ENCODE measurements at regions not wholly inside any gene's neighbourhood (a gene's known extent, or its start where the extent isn't known, plus 50 kb on each side); places are given as distances from the start of the nearest gene placed in this dataset.

GRCh38 chr10:61263518-61263917 is 189.7 kb downstream of the TMEM26 start:
- Histone ChIP-seq H2BK5ac (ENCODE audit: low read depth, low read length, poor library complexity, severe bottlenecking) (no peak overlapping the region), H3K23ac (ENCODE audit: low read depth, low read length) (0 out of 2 replicates have a peak overlapping the region, but pooled peaks have one; percentile 45), H3K18ac (ENCODE audit: low read depth, low read length) (no peak overlapping the region), H2AK9ac (replicated peaks; ENCODE audit: low read depth, low read length, poor library complexity) (no peak overlapping the region), H3K9me1 (ENCODE audit: insufficient read depth, low read length) (no peaks in the 10 kb centered on the region), H2BK120ac (ENCODE audit: low read depth, low read length) (peak overlapping the region; percentile 32; the same call in 1 of the 2 replicates), H3K4me3 (ENCODE audit: insufficient read depth, low read depth, low read length) (no peak overlapping the region), H3K79me1 (ENCODE audit: low read depth in 1 of 2, low read length in 2 of 2) (no peaks in the 10 kb centered on the region), H3K27ac (ENCODE audit: insufficient read depth, low read length) (peak overlapping the region; percentile 45; the same call in 1 of the 2 replicates), H2AFZ (replicated peaks; ENCODE audit: low read length, poor library complexity) (no peak overlapping the region), H3K27me3 (ENCODE audit: control insufficient read depth, insufficient read depth, low read length) (no peaks in the 10 kb centered on the region), H3K56ac (ENCODE audit: extremely low read depth, insufficient read depth, low read length) (no peak overlapping the region; the same call in 1 of the 2 replicates), H3K4me2 (ENCODE audit: low read depth, low read length) (no peak overlapping the region), H3K4ac (ENCODE audit: low read depth, low read length) (0 out of 2 replicates have a peak overlapping the region, but pooled peaks have one; percentile 29), H3K36me3 (ENCODE audit: control insufficient read depth, insufficient read depth, low read length) (no peaks in the 10 kb centered on the region), H3K4me1 (ENCODE audit: control insufficient read depth, insufficient read depth, low read length) (peaks cover 2% of the 10 kb centered on the region), H2BK15ac (ENCODE audit: low read depth, low read length) (0 out of 3 replicates have a peak overlapping the region, but pooled peaks have one; percentile 48), H3K9me3 (ENCODE audit: control insufficient read depth, insufficient read depth, low read length) (no peaks in the 10 kb centered on the region), H3K14ac (replicated peaks; ENCODE audit: low read depth, low read length) (peak overlapping the region; percentile 56; the same call in 1 of the 2 replicates), H4K91ac (ENCODE audit: insufficient read depth, low read depth, low read length) (peak overlapping the region; percentile 34; the same call in 1 of the 2 replicates), H3K9ac (ENCODE audit: low read depth, low read length) (no peak overlapping the region), H2AK5ac (ENCODE audit: low read depth, low read length) (no peak overlapping the region), H4K8ac (ENCODE audit: low read depth in 2 of 2, low read length in 2 of 2) (no peak overlapping the region), H4K5ac (ENCODE audit: low read depth, low read length) (no peak overlapping the region), H2BK20ac (ENCODE audit: low read depth, low read length) (peak overlapping the region; percentile 26; the same call in 1 of the 2 replicates), H4K20me1 (ENCODE audit: insufficient read depth, low read length) (no peaks in the 10 kb centered on the region)
- no peak for ATAC-seq (ENCODE audit: low read depth)
- BruUV-seq (replicated peaks): no TSS peak
- dilution Hi-C loops (cut with HindIII; ENCODE audit: low sequenced_read_pairs, unreplicated experiment) (no loop called here), intact Hi-C loops (cut with micrococcal nuclease) (no loop called here), in situ Hi-C loops (cut with MboI; ENCODE audit: low sequenced_read_pairs) (no loop called here)
- ChIA-PET POLR2A (ENCODE audit: unreplicated experiment) (interaction anchor here (0.6 kb wide), 1 partner anchor 969 kb away, joined by 3 read pairs; no protein-coding TSS in a partner anchor), CTCF (no interaction called here)
- DNase-seq: no peak
- no peak for TF ChIP-seq USF2 (IDR thresholded peaks at IDR 0.05; ENCODE audit: low read depth, low read length)
- no peak for TF ChIP-seq MXI1 (IDR thresholded peaks at IDR 0.05; ENCODE audit: borderline replicate concordance, low read depth, low read length)
- WGBS, 2 experiments (ENCODE audit: extremely low coverage in 2 of 2, insufficient read length in 1 of 2): no CpG with 5 or more reads among the region's 1 CpG
